ENCODE measurements at regions not wholly inside any gene's neighbourhood (a gene's known extent, or its start where the extent isn't known, plus 50 kb on each side); places are given as distances from the start of the nearest gene placed in this dataset.

DNA sequence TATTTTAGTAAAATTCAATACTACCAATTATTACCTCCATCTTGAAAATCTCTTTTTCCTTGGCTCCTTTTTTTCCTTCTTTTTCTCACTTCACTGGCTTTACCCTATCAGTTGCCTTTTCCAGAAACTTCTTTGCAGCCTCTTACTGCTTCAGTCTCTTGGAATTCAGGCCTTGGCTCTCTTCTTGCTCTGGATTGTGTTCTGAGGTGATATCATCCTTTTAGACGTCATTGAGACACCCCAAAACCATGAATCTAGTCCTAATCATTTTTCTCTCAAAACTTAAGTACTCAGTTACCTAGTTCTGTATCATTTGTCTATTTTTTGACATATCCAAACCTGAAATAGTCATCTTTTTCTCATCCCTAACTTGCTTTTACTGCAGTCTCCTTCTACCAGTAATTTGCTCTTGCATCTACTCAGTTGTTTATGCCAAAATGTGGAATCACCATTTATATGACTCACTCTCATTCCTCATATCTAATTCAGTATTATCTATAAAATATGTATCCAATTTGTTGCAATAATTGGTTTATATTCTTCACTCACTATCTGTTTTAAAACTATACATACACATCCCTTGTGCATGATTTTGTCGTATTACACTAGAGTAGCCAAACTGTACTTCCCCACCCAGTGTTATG, 703.2 kb upstream of the CCDC54 start:
- DNase-seq = no peak

DNA sequence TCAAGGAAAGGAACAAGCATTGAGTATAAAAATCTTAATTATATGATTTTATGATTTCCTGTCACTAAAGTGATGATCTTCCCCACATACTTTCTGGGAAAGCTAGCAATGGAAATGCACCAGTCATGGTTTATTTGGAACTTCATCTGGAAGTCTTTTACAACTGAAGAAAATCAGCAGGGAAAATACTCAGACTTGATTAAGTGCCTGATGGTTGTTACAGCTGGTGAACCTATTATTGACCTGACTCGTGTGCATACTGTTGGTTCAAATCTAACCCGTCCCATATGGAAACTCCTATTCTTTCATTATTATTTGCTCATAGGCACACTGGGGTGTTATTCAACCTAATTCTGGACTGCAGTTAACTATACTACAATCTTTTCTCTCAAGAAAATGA, 701.8 kb upstream of the CCDC54 start:
- DNase-seq = no peak

DNA sequence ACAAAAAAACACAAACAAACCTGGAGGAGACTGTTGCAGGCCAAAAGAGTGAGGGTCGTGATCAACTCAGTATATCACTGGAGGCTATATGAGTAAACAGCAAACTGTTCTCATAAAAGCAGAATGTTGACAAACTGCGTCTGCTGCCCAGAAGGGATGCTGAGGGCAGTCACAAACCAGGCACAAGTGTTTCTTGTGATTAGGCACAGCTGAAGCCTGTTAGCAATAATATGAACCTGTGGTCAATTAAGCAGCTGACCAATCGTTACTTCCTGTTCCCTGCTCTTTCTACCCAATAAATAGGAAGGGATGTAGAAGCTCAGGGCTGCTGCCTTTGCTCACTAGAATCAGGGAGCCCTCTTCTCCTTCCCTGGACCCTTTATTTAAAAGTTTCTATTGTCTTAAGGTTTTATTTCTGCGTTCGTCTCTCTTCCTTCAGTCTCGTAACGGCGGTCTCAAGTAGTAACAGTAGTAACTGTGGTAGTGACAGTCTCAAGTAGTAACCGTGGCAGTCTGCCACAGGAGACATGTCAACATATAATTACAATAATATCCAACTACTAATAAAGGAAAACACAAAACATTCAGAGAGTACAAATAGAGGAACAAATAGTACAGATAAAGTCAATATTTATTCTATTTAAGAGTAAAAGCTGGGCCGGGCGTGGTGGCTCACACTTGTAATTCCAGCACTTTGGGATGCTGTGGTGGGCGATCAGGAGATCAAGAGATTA, 698.4 kb upstream of the CCDC54 start:
- no peak for DNase-seq

DNA sequence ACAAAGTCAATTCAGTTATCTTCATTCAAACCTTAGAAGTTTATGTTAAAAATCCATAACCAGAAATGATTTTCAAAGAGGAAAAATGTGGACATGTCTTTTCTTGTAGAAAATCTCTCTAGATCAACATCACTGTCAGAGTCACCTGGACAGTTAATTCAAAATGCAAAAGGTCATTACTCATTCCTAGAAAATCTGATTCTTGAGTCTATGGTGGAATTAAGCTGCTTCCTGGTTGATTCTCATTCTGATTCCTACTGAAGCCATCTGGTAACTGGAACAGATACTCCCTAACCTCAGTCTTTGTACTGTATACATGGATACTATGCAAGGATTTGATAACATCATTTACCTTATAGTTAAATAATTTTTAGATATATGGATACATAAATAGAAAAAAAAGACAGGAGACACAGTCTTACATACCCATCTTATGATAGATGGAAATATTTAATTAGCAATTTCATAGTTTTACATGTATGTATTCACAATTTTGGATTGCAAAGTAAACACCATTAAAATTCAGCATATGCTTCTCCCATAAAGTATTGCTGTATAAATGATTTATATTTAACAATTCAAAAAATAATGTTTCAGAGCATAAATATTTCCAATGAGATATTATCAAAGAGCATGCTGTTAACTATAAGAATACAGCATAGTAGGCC, 693.2 kb upstream of the CCDC54 start:
- no peak for DNase-seq

DNA sequence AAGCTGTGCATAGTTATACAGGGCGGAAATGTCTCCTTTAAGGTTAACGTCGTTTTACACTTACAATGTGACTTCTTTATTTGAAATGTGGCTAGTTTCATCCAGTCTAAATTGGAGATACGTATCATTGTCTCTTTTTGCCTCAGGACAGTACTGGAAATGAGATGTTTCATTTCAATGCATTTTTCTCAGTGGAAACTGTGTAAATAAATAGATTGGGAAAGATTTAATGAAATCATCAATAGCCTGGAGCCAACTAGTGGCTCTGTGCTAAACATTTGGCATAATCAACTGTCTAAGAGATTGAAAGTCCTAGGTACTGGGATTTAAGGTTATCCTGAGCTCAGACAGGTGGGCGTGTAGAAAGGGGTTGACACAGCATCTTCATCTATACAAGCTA, 691.5 kb upstream of the CCDC54 start:
- no peak for DNase-seq

DNA sequence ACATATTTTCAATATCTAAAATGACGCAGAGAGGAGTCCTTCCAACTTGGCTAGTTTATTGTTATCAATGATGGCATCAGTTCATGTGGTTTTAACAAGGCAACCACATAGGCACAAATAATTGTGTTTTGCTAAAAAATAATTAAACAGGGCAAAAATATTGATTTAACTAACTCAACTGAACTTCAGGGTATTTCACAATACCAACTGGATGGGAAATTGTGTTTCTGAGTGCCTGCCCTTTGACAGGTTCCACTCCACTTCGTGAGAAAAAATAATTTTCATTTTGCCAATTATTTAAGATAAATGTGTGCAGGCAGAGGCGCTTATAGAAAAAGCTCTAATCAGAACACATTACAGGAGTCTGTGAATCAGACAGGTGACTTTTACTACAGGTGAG, 689.3 kb upstream of the CCDC54 start:
- no peak for DNase-seq

DNA sequence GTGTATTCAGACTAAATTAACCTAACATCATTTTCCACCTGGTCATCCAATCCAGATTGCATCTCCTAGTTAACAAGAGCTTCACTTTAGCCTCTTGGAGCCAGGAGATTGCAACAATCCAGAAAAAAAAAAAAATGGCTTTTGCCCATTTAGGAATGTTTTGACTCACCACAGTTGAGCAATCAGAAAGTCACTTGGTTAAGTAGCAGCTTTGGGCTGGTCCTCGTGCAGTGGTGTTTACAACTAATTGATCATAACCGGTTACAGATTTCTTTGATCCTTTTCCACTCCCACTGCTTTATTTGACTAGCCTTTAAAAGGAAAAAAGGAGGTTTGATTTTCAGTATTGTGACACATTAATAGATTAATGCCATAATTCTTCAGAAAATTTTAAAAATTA, 688.8 kb upstream of the CCDC54 start:
- no peak for DNase-seq

DNA sequence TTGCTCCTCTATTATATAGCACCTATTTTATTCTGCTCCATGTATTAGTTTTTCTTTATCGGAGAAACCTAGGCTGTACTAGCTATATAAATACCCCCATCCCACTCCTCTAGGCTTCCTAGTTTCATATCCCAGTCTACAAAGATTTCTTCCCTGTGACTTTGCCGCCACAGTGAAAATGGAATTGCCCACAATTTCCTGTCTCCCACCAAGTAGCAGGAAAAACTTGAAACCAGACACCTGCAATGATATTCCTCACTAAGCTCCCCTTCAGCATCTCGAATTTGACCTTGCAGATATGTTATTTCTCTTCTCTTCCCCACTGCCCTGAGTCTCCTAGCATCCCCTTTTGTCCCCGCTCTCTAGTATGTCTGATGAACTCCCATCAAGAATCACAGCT, 685.8 kb upstream of the CCDC54 start:
- no peak for DNase-seq

DNA sequence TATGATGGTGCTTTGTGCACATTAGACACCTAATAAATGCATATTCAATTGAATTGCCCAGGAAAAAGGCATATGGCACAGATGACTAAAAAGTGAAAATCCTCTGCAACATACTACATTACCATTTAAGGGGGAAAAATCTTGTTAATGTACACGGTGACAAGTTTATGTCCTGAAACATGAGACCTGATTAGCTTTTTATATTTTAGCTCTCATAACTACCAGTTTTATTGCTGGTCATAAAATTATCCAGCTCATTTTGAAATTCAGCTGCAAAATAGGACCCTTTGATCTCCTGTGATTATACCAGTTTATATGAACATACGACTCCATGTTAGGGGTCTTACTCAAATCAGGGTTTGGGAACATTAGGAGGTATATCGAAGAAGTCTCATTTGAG, 684.6 kb upstream of the CCDC54 start:
- DNase-seq = no peak

DNA sequence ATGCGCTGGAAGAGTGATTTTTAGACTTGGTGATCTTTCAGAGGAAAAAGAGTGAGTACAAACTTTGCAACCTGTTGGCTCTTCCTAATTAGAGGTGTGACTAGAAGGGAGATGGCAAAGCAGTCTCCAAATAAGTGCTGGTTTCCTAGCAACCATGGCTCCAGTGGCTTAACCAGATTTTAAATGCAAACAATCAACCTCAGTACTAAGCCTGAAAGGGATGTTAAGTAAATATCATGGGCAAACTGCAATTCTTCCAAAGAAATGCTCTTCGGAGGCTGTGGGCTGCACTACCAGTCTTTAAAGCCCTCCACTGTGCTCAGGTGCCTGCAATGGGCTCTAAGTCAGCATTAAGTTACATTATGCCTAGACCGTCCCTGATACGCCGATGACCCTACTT, 678.1 kb upstream of the CCDC54 start:
- DNase-seq = no peak

DNA sequence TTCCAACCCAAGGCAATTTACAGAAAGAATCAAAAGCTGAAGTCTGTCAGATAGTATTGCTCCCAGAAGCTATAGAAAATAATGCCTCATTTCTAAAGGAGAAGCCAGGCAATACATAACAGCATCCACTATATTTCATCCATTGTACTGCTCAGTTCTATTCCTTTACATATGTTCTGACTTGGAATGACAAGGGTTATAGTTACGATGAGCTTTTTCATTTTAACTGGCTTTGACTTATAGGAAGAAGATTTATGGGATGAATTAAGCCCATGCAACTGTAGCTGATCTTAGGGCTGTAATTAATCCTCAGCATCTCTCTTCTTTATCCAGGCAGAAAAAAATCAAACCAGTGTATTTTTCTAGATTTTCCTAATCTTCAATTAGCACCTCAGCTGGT, 676.3 kb upstream of the CCDC54 start:
- DNase-seq = no peak

DNA sequence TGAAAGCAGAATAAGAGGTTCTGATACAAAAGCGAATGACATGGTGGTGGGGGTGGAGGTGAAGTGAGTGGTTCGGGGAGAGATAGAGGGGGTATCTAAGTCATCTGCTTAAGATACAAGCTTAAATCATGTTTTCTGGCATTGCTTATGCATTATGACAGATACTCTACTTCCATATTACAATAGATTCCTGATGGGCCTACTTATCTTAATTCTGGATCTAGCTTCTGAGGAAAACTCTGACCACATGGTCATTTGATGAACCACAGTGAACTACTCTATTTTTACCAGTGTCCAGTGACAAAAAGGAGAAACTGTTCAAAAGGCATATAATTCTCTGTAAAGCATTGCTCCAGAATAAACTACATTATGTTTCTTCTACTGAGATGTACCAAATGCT, 673.7 kb upstream of the CCDC54 start:
- DNase-seq = no peak

DNA sequence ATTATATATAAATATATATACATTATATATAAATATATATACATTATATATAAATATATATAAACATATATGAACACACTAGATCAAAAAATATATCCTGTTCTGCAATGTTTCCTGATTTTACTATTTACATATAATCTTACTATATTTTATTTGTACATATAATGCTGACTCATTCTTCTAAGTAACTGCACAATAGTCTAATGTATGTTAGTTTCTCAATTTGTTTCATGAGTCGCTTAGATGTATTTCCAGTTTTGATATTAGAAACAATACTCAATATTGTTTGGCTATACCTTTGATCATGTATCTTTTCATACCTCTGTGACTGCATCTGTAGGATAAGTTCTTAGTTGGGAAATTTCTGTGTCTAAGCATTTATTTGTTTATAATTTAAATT, 669.9 kb upstream of the CCDC54 start:
- DNase-seq = no peak

DNA sequence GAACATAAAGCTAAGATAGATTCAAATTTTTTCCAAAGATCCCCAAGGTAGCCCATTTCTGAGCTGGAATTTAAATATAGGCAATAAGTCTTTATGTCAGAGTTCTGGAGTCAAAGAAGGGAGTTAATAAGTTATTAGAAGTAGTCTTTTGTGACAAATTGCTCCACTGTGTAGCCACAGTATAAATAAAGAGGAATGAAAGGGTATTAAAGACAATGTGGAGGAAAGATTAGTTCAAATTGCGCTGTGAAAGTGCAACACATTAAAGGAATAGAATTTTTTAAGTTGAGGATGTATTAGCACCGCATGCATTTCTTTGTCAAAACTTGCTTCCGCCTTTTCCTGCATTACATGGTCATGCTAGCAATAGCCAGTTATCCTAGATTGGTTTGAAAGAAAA, 666.6 kb upstream of the CCDC54 start:
- DNase-seq = no peak

DNA sequence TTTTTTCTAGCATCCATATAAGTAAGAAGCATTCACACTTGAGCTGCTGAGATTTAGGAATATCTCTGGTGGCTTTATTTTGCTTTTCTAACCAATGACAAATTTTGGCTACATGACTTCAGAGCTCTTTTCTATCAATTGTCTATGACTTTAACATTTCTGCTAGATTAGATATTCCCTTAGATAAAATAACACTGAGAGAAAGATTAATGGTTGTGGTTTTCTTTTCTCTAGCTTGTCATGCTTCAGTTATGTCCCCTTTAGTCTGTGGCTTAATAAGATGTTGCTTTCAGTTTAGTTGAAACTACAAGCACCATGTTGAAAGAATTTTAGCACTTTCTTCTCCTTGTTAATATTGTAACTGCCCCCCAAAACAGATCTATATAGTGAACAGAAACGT, 665.6 kb upstream of the CCDC54 start:
- no peak for DNase-seq

DNA sequence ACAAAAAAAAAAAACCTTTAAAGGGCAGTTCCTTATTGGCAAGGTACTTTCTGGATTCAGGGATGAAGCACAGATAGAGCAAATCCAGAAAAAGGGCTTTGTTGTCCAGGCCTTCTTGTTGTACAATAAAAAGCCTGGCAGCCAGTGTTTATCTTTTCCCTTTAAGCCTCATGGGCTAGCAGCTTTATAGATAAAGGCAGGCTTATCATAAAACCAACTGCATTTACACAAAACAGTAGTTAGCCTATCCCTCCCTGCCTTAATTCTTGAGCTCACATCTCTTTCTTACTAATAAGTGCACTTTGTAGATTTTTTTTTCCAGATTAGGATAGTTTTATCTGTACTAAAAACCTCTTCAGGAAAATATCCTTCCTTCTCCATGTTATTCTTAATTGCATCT, 662.8 kb upstream of the CCDC54 start:
- no peak for DNase-seq

DNA sequence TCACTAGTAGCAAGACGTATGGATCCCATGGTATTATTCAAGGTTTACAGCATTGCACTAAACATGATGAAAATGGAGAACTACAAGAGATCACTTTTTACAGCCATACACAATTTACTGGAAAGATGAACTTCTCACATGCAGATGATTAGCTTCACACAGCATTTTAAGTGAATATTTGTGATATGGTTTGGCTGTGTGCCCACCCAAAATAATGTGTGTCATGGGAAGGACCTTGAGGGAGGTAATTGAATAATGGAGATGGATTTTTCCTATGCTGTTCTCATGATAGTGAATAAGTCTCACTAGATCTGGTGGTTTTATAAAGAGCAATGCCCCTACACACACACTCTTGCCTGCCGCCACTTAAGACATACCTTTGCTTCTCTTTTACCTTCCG, 662.0 kb upstream of the CCDC54 start:
- DNase-seq = no peak

DNA sequence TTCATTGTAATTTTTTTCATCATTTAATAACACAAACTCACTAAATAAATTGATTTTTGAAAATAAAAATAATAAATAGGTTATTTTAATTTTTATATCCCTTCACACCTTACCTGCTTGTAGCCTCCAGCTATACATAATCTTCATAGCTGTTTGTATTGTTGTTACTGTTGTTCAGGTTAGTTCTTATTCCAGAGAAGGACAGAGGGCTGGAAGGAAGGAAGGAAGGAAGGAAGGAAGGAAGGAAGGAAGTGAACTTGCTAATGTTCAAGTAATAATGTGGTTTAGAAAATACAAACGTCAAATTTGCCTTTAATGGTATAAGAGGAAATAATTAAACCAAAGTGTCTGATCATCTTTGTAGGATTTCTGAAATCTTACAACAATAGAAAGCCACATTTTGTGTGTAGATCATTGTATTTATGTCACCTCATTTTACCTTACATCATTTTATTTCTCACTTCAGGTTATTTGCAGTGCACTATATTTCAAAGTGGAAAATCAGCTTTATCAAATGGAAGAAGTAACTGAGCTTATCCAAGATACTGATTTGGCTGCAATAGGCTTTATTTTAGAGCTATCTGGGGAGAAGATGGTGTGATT, 660.0 kb upstream of the CCDC54 start:
- DNase-seq = no peak

DNA sequence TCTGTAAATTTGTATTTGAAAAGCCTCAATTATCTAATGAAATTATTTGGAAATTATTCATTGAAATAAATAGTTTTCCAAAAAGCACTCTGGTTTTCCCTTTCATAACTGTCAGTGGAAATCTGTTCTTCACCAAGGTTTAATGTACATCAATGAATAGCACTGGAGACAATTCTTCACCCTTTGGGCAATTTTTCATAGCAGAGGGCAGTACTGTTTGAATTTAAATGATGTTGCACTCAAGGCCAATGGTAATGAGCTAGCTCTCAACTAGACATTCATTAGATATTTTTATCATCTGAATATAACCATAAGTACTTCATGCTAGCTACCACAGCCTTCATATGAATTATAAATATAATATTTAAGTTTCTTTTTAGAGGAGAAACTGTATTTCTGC, 658.2 kb upstream of the CCDC54 start:
- DNase-seq = no peak

DNA sequence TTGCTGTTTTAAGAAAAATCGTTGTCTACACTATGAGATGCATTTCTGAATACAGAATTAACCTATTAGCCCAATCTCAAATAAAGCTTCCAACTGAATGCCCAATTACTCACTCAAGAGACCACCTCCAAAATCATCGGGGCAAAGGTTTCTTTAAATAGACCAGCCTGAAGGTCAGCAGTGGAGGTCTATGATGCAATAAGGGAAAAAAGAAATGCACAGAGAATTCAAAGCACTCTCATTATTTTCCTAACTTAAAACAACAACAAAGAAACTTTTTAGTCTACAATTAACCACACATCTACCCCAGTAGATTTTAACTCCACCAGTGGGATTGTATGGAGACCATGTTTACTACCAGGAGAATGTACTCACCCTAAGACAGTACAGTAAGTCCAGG, 657.7 kb upstream of the CCDC54 start:
- no peak for DNase-seq

DNA sequence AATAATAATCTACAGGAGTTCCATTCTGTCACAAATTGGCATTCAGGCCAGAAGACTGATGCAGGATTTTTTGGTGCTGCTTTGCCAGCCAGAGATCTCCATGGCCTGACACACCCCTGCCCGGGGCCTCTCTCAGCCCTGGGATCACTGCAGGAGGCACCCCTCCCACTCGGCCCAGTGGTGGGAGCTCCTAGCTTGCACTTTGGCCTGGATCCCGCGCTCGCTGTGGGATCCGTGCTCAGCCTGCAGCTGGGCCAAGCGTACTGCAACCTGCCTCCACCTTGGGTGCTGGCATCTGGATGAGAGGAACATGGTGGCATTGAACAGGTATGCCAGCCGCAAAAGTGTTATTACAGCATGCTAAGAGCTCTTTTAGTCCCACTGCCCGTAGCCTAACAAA, 656.7 kb upstream of the CCDC54 start:
- DNase-seq = no peak

DNA sequence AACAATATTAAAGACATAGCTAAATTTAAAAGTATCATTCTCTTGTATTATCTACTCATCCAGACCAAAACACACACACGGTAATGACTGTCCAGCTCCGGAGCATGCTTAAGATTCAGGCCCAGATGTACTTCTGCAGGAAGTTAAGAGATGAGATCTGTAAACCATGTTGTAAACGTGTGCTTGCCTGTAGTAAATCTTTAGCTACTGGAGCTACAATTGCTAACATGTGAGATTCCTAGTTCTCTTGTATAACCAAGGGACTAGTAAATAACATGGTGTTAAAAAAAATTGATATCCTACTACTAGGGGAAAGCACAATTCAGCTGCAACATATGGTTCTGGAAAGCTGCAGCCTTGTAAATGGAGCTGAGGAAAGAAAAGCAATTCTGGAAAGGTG, 651.7 kb upstream of the CCDC54 start:
- DNase-seq = no peak

DNA sequence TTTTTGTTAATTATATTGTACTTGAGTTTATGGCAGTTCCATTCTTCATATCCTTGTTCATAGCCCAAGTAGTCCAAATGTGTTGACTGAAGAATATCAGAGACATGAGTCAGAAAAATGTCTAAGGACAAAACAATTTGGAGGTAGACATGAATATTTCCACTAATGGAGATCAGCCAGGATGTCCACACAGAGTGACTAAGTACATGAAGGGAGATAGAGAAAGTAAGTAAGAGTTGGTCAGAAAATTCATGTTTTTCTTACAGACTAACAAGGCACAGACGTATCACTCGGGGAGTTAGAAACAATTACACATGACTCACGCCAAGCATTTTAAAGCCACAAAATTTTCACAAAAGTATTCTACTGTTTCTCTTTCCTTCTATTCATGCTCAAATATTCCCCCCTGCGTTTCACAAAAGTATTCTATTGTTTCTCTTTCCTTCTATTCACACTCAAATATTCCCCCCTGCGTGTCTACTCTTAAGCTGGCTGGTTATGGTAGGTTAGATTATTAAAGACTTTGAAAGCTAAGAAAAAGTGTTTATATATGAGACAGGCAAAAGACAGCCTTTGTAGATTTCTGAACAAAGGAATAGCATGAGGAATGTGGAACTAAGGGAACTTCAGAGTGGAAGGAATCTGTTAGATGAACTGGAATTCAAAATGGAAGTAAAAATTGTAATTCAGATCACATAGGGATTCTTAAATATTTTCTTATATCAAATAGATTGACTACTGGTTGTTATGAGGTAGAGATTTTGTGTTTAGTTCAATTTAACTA, 648.7 kb upstream of the CCDC54 start:
- peak; percentile 14 for DNase-seq
